WTC11 (cell line): ENCODE measurements at regions not wholly inside any gene's neighbourhood (a gene's known extent, or its start where the extent isn't known, plus 50 kb on each side); places are given as distances from the start of the nearest gene placed in this dataset.

Source experiments
- ATF1 ChIP-seq: sonication (generic); formaldehyde crosslinking; IDR thresholded peaks from 2 replicates; pipeline ENCODE4 v1.8.1; 2023; ENCODE audit warnings: mild to moderate bottlenecking, moderate library complexity, missing genetic modification reagents
- ATF2 ChIP-seq: sonication (generic); formaldehyde crosslinking; IDR thresholded peaks from 2 replicates; pipeline ENCODE4 v1.8.1; 2022; ENCODE audit warnings: low read depth, missing genetic modification reagents, borderline replicate concordance
- CREB1 ChIP-seq: sonication (generic); formaldehyde crosslinking; IDR thresholded peaks from 2 replicates; pipeline ENCODE4 v1.8.0; 2023; ENCODE audit warnings: mild to moderate bottlenecking, missing genetic modification reagents
- E2F4 ChIP-seq: sonication (generic); formaldehyde crosslinking; IDR thresholded peaks from 2 replicates; pipeline ENCODE4 v1.8.1; 2022; ENCODE audit warnings: low read depth, mild to moderate bottlenecking, moderate library complexity, missing genetic modification reagents, borderline replicate concordance
- PREB ChIP-seq: sonication (generic); formaldehyde crosslinking; IDR thresholded peaks from 2 replicates; pipeline ENCODE4 v1.8.1; 2022; ENCODE audit warnings: mild to moderate bottlenecking, missing genetic modification reagents, moderate library complexity, borderline replicate concordance
- ZNF219 ChIP-seq: sonication (generic); formaldehyde crosslinking; IDR thresholded peaks from 2 replicates; pipeline ENCODE4 v1.8.0; 2023; ENCODE audit warnings: missing genetic modification reagents, mild to moderate bottlenecking, borderline replicate concordance

- TF ChIP-seq ATF2 (CRISPR knock-in tag): no peak
- no peak for TF ChIP-seq CREB1 (CRISPR knock-in tag)
- no peak for TF ChIP-seq PREB (CRISPR knock-in tag)
- no peak for TF ChIP-seq ATF1
- no peak for TF ChIP-seq E2F4
- TF ChIP-seq ZNF219: no peak
These were observed 51.7 kb upstream of the NFIB start (continued) for GRCh38 chr9:14365670-14366069.
